ENCODE measurements at regions not wholly inside any gene's neighbourhood (a gene's known extent, or its start where the extent isn't known, plus 50 kb on each side); places are given as distances from the start of the nearest gene placed in this dataset.

DNA sequence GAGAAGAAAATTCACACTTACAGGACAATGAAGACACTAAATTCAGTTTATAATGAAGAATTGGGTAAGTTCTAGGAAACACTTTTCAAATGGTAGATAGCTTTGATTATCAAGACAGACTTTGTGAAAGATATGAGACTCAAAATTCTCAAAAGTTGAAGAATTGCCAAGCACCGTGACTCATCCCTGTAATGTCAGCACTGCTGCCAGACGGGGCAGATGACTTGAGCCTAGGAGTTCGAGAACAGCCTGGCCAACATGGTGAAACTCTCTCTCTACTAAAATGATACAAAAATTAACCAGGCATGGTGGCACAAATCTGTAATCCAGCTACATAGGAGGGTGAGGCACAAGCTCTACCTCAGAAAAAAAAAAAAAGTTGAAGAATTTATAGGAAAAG is 1820.1 kb upstream of the LRRTM1 start:
- Histone ChIP-seq H3K9ac (ENCODE audit: insufficient read depth in 1 of 2, low read length in 2 of 2) (no peak overlapping the region), H3K4me3 (no peak overlapping the region), H3K9me3 (ENCODE audit: control insufficient read depth in 4 of 4, insufficient read depth in 3 of 4, low read length in 3 of 4) (no peaks in the 10 kb centered on the region), H3K27me3 (ENCODE audit: control insufficient read depth in 3 of 3, insufficient read depth in 3 of 3, low read length in 2 of 3) (no peaks in the 10 kb centered on the region), H3K4me1 (ENCODE audit: control insufficient read depth in 5 of 5, insufficient read depth in 5 of 5, low read length in 5 of 5) (no peaks in the 10 kb centered on the region), H3K27ac (ENCODE audit: low read depth in 1 of 2, low read length in 1 of 2) (no peak overlapping the region), H3K36me3 (ENCODE audit: control insufficient read depth in 4 of 4, insufficient read depth in 4 of 4, low read length in 4 of 4) (no peaks in the 10 kb centered on the region)
- ATAC-seq (ENCODE audit: insufficient read depth, low FRiP score) (no peak), DNase-seq (no peak)
- TF ChIP-seq, protein P1, sequence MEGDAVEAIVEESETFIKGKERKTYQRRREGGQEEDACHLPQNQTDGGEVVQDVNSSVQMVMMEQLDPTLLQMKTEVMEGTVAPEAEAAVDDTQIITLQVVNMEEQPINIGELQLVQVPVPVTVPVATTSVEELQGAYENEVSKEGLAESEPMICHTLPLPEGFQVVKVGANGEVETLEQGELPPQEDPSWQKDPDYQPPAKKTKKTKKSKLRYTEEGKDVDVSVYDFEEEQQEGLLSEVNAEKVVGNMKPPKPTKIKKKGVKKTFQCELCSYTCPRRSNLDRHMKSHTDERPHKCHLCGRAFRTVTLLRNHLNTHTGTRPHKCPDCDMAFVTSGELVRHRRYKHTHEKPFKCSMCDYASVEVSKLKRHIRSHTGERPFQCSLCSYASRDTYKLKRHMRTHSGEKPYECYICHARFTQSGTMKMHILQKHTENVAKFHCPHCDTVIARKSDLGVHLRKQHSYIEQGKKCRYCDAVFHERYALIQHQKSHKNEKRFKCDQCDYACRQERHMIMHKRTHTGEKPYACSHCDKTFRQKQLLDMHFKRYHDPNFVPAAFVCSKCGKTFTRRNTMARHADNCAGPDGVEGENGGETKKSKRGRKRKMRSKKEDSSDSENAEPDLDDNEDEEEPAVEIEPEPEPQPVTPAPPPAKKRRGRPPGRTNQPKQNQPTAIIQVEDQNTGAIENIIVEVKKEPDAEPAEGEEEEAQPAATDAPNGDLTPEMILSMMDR (IDR thresholded peaks at IDR 0.05; ENCODE audit: control extremely low read depth, extremely low read depth) = no peak
- 78 to 83% methylated on average over 3 of the region's 3 CpGs for WGBS, 2 donors

DNA sequence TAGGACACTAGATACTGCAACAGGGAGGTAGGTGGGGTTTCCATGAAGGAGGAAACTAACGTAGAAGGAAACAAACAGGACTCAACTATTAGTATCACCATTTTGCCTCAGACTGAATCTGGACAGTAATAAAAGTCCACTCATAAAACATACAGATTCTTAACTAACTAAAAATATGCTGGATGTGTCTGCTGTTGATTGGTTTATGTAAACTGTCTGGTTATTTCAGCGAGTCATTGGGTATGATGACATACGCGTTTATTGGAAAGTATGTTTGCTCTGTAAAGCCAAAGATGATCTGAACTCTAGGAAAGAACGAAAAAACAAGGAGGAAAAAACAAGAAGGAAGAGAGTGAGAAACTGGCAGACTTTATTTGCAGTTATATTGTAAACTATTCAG is 1816.1 kb upstream of the LRRTM1 start:
- Histone ChIP-seq H3K27me3 (ENCODE audit: control insufficient read depth in 3 of 3, insufficient read depth in 3 of 3, low read length in 2 of 3) (peaks cover 0 to 5% (median 0%) of the 10 kb centered on the region in 3 donors), H3K9me3 (ENCODE audit: control insufficient read depth in 4 of 4, insufficient read depth in 3 of 4, low read length in 3 of 4) (no peaks in the 10 kb centered on the region), H3K36me3 (ENCODE audit: control insufficient read depth in 4 of 4, insufficient read depth in 4 of 4, low read length in 4 of 4) (no peaks in the 10 kb centered on the region), H3K27ac (ENCODE audit: low read depth in 1 of 2, low read length in 1 of 2) (no peak overlapping the region), H3K9ac (ENCODE audit: insufficient read depth in 1 of 2, low read length in 2 of 2) (no peak overlapping the region), H3K4me1 (ENCODE audit: control insufficient read depth in 5 of 5, insufficient read depth in 5 of 5, low read length in 5 of 5) (no peaks in the 10 kb centered on the region), H3K4me3 (no peak overlapping the region)
- TF ChIP-seq, protein P1 (IDR thresholded peaks at IDR 0.05; ENCODE audit: control extremely low read depth, extremely low read depth) = no peak
- no peak for ATAC-seq (ENCODE audit: insufficient read depth, low FRiP score)
- WGBS, 2 donors = 87 to 89% methylated on average over 5 of the region's 5 CpGs
- no peak for DNase-seq

DNA sequence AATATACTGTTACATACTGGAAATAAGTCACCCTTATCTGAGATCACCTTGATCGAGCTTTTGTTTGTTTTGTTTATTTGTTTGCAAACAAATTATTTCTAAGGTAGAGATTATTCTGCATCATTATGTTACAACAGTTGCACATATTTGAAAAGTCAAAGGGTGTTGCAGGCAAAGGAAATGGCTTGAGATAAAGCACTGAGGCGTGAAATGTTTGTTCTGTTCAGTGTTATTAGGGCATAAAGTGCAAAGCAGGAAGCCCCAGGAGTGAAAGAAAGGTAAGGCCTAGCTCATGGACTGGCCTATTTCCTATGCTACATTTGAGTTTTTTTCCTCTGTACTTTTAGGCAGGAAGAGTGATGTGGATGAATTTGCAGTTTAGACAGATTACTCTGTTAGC is 1815.6 kb upstream of the LRRTM1 start:
- ATAC-seq (ENCODE audit: insufficient read depth, low FRiP score) = no peak

More for the DNA sequence above, 1815.6 kb upstream of the LRRTM1 start:
- WGBS, 2 donors = 58 to 65% methylated on average over 2 of the region's 2 CpGs
- Histone ChIP-seq H3K36me3 (ENCODE audit: control insufficient read depth in 4 of 4, insufficient read depth in 4 of 4, low read length in 4 of 4) (no peaks in the 10 kb centered on the region), H3K27ac (ENCODE audit: low read depth in 1 of 2, low read length in 1 of 2) (no peak overlapping the region), H3K27me3 (ENCODE audit: control insufficient read depth in 3 of 3, insufficient read depth in 3 of 3, low read length in 2 of 3) (peaks cover 0 to 5% (median 0%) of the 10 kb centered on the region in 3 donors), H3K9me3 (ENCODE audit: control insufficient read depth in 4 of 4, insufficient read depth in 3 of 4, low read length in 3 of 4) (no peaks in the 10 kb centered on the region), H3K9ac (ENCODE audit: insufficient read depth in 1 of 2, low read length in 2 of 2) (no peak overlapping the region), H3K4me3 (no peak overlapping the region), H3K4me1 (ENCODE audit: control insufficient read depth in 5 of 5, insufficient read depth in 5 of 5, low read length in 5 of 5) (no peaks in the 10 kb centered on the region)
- no peak for DNase-seq
- TF ChIP-seq, protein P1 (IDR thresholded peaks at IDR 0.05; ENCODE audit: control extremely low read depth, extremely low read depth) = no peak
